HEK293 (cell line): ENCODE measurements at regions not wholly inside any gene's neighbourhood (a gene's known extent, or its start where the extent isn't known, plus 50 kb on each side); places are given as distances from the start of the nearest gene placed in this dataset.

ENCODE experiments used
- CTCF ChIA-PET: fragments of 350-600 bp; formaldehyde crosslinking; extraction: SDS; loops from one replicate; lab custom pipeline; 2021; ENCODE audit warnings: antibody characterized with exemption; lab: Yijun Ruan, JAX
- POLR2A ChIA-PET: fragments of 300-600 bp; formaldehyde crosslinking; extraction: SDS; loops from one replicate; lab custom pipeline; 2020; ENCODE audit warnings: antibody characterized with exemption, inconsistent platforms; lab: Yijun Ruan, JAX
- H3K27ac ChIP-seq: fragments of 200-500 bp; sonication (Bioruptor generic); 2 replicates; pipeline ENCODE4 v1.5.1; 2014; ENCODE audit warnings: low read depth, low read length, control low read depth, inconsistent platforms; ENCODE audit errors: extremely low read depth
- H3K36me3 ChIP-seq, 2 experiments: fragments of 200-500 bp in 1 of 2; sonication (Bioruptor generic) in 1 of 2; 1 replicate in 1 of 2; 2 replicates in 1 of 2; pipeline ENCODE4 v1.5.1; 2014 to 2017; ENCODE audit warnings: inconsistent platforms in 2 of 2, low read length in 2 of 2; ENCODE audit not compliant: control insufficient read depth in 2 of 2, insufficient read depth in 1 of 2
- H3K4me1 ChIP-seq: fragments of 200-500 bp; sonication (Bioruptor generic); 2 replicates; pipeline ENCODE4 v1.5.1; 2014; ENCODE audit warnings: mild to moderate bottlenecking, low read length, inconsistent platforms; ENCODE audit not compliant: control insufficient read depth, insufficient read depth
- H3K4me3 ChIP-seq: 2 replicates; pipeline ENCODE4 v1.5.1; 2011; ENCODE audit warnings: low read depth, mild to moderate bottlenecking, control low read depth, low read length, moderate library complexity
- H3K9me3 ChIP-seq: fragments of 200-500 bp; sonication (Bioruptor generic); 2 replicates; pipeline ENCODE4 v1.5.1; 2014; ENCODE audit warnings: low read depth, low read length, inconsistent platforms; ENCODE audit not compliant: control insufficient read depth, insufficient read depth
- MEIS1 ChIP-seq: sonication (generic); formaldehyde crosslinking; IDR thresholded peaks from 2 replicates; pipeline ENCODE4 v1.8.1; 2022; ENCODE audit warnings: missing genetic modification reagents, mild to moderate bottlenecking, borderline replicate concordance
- ZBTB20 ChIP-seq: fragments of 450-650 bp; formaldehyde crosslinking; IDR thresholded peaks from 2 replicates; pipeline ENCODE4 v1.5.1; 2016; ENCODE audit warnings: missing biosample characterization, missing genetic modification characterization
- ZNF114 ChIP-seq: fragments of 450-650 bp; formaldehyde crosslinking; IDR thresholded peaks from 2 replicates; pipeline ENCODE4 v1.5.0; 2017; ENCODE audit warnings: missing biosample characterization, missing genetic modification characterization
- ZNF138 ChIP-seq: fragments of 450-650 bp; formaldehyde crosslinking; IDR thresholded peaks from 2 replicates; pipeline ENCODE4 v1.5.1; 2016; ENCODE audit warnings: missing biosample characterization, missing genetic modification characterization, borderline replicate concordance
- ZNF394 ChIP-seq: fragments of 450-650 bp; formaldehyde crosslinking; IDR thresholded peaks from 2 replicates; pipeline ENCODE4 v1.5.1; 2016; ENCODE audit warnings: missing biosample characterization, missing genetic modification characterization, mild to moderate bottlenecking, moderate library complexity, borderline replicate concordance
- ZNF416 ChIP-seq: fragments of 450-650 bp; formaldehyde crosslinking; IDR thresholded peaks from 2 replicates; pipeline ENCODE4 v1.5.1; 2016; ENCODE audit warnings: missing biosample characterization, missing genetic modification characterization
- ZNF473 ChIP-seq: fragments of 450-650 bp; formaldehyde crosslinking; IDR thresholded peaks from 2 replicates; pipeline ENCODE4 v1.5.1; 2017; ENCODE audit warnings: missing biosample characterization, missing genetic modification characterization
- ZNF48 ChIP-seq: fragments of 450-650 bp; formaldehyde crosslinking; IDR thresholded peaks from 2 replicates; pipeline ENCODE4 v1.5.1; 2016; ENCODE audit warnings: missing biosample characterization, missing genetic modification characterization
- ZNF555 ChIP-seq: fragments of 450-650 bp; formaldehyde crosslinking; conservative IDR thresholded peaks from 2 replicates; pipeline ENCODE4 v1.5.1; 2017; ENCODE audit warnings: missing biosample characterization, mild to moderate bottlenecking, missing genetic modification characterization, inconsistent platforms
- ZNF610 ChIP-seq: fragments of 450-650 bp; formaldehyde crosslinking; IDR thresholded peaks from 2 replicates; pipeline ENCODE4 v1.5.1; 2016; ENCODE audit warnings: missing biosample characterization, missing genetic modification characterization, borderline replicate concordance
- ZNF701 ChIP-seq: fragments of 450-650 bp; formaldehyde crosslinking; IDR thresholded peaks from 2 replicates; pipeline ENCODE4 v1.5.1; 2016; ENCODE audit warnings: missing biosample characterization, missing genetic modification characterization
- ZNF792 ChIP-seq: fragments of 450-650 bp; formaldehyde crosslinking; IDR thresholded peaks from 2 replicates; pipeline ENCODE4 v1.5.1; 2016; ENCODE audit warnings: missing biosample characterization, missing genetic modification characterization
- TF ChIP-seq, protein P1 (sequence below): fragments of 450-650 bp; formaldehyde crosslinking; IDR thresholded peaks from 2 replicates; pipeline ENCODE4 v1.5.1; 2017; ENCODE audit warnings: missing biosample characterization, missing genetic modification characterization
- TF ChIP-seq, protein P2 (sequence below): fragments of 450-650 bp; formaldehyde crosslinking; IDR thresholded peaks from 2 replicates; pipeline ENCODE4 v1.5.1; 2016; ENCODE audit warnings: missing biosample characterization, missing genetic modification characterization
- TF ChIP-seq, protein P3 (sequence below): fragments of 450-650 bp; formaldehyde crosslinking; IDR thresholded peaks from 2 replicates; pipeline ENCODE4 v1.5.1; 2016; ENCODE audit warnings: missing biosample characterization, missing genetic modification characterization
- TF ChIP-seq, protein P4 (sequence below): fragments of 450-650 bp; formaldehyde crosslinking; IDR thresholded peaks from 2 replicates; pipeline ENCODE4 v1.5.0; 2017; ENCODE audit warnings: missing biosample characterization, missing genetic modification characterization, borderline replicate concordance
- TF ChIP-seq, protein P5 (sequence below): fragments of 450-650 bp; formaldehyde crosslinking; IDR thresholded peaks from 2 replicates; pipeline ENCODE4 v1.5.1; 2016; ENCODE audit warnings: missing biosample characterization, missing genetic modification characterization

DNA sequence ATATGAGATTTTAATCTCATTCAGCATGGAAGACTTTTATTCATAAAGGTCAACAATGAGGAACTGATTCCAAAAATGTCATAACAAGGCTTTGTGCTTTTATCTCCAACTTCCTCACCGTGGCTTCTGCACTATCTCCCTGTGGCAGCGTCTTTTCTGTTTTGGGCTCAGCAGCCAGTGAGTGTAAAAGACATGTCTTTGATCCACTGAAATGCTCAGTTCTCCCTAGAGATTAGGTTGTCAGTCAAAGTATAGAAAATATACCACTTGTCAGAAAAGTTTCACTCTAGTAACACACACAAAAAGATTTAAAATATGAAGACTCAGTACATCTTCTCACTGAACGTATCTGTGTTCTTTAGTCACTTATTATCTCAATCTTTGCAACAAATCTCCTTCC is 901.8 kb upstream of the ZWINT start:
- POLR2A ChIA-PET, result no interaction called here
- CTCF ChIA-PET, result no interaction called here

DNA sequence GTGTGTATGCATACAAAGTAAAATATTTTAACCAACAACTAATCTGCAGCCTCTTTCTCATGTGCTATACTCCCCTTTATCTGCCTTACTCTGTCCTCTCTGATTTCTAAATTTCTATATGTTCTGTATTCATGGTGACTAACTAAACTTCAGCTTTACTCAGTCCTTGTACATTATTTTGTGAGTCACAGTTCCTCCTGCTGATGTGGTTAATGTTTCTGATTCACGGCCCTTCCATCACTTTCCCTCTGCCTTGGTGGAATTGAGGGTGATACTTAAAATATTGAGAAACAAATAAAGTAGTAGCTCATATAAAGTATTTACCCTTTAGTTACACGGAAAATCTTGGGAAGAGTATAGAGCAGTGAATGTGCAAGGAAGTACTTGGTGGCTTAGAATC is 899.1 kb upstream of the ZWINT start:
- Histone ChIP-seq H3K36me3 (no peaks in the 10 kb centered on the region), H3K27ac (no peak overlapping the region), H3K4me1 (no peaks in the 10 kb centered on the region), H3K4me3 (no peak overlapping the region)
- TF ChIP-seq MEIS1 (CRISPR knock-in tag), result no peak
- TF ChIP-seq ZNF416 (tag by site-specific recombination), result no peak
- no peak for TF ChIP-seq ZNF473 (tag by site-specific recombination)
- TF ChIP-seq, protein P1, sequence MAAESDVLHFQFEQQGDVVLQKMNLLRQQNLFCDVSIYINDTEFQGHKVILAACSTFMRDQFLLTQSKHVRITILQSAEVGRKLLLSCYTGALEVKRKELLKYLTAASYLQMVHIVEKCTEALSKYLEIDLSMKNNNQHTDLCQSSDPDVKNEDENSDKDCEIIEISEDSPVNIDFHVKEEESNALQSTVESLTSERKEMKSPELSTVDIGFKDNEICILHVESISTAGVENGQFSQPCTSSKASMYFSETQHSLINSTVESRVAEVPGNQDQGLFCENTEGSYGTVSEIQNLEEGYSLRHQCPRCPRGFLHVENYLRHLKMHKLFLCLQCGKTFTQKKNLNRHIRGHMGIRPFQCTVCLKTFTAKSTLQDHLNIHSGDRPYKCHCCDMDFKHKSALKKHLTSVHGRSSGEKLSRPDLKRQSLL (tag by site-specific recombination), result no peak
- no peak for TF ChIP-seq ZBTB20
- TF ChIP-seq, protein P2, sequence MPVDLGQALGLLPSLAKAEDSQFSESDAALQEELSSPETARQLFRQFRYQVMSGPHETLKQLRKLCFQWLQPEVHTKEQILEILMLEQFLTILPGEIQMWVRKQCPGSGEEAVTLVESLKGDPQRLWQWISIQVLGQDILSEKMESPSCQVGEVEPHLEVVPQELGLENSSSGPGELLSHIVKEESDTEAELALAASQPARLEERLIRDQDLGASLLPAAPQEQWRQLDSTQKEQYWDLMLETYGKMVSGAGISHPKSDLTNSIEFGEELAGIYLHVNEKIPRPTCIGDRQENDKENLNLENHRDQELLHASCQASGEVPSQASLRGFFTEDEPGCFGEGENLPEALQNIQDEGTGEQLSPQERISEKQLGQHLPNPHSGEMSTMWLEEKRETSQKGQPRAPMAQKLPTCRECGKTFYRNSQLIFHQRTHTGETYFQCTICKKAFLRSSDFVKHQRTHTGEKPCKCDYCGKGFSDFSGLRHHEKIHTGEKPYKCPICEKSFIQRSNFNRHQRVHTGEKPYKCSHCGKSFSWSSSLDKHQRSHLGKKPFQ (tag by site-specific recombination), result no peak
- no peak for TF ChIP-seq ZNF48 (tag by site-specific recombination)
- TF ChIP-seq ZNF138 (tag by site-specific recombination), result no peak
- no peak for TF ChIP-seq ZNF114 (tag by site-specific recombination)
- TF ChIP-seq ZNF555 (tag by site-specific recombination), result no peak
- TF ChIP-seq, all 188 proteins: peak for 0
- POLR2A ChIA-PET, result no interaction called here
- CTCF ChIA-PET, result no interaction called here
- no peaks in the 10 kb centered on the region for H3K9me3 ChIP-seq

More for the DNA sequence above, 901.8 kb upstream of the ZWINT start:
- no peaks in the 10 kb centered on the region for H3K36me3 ChIP-seq
- no peaks in the 10 kb centered on the region for H3K4me1 ChIP-seq
- H3K27ac ChIP-seq, result no peak overlapping the region
- H3K4me3 ChIP-seq, result no peak overlapping the region
- no peaks in the 10 kb centered on the region for H3K9me3 ChIP-seq
- no peak for TF ChIP-seq ZNF701 (tag by site-specific recombination)
- TF ChIP-seq, protein P2 (tag by site-specific recombination), result no peak
- TF ChIP-seq ZNF792 (tag by site-specific recombination), result no peak
- TF ChIP-seq, protein P3, sequence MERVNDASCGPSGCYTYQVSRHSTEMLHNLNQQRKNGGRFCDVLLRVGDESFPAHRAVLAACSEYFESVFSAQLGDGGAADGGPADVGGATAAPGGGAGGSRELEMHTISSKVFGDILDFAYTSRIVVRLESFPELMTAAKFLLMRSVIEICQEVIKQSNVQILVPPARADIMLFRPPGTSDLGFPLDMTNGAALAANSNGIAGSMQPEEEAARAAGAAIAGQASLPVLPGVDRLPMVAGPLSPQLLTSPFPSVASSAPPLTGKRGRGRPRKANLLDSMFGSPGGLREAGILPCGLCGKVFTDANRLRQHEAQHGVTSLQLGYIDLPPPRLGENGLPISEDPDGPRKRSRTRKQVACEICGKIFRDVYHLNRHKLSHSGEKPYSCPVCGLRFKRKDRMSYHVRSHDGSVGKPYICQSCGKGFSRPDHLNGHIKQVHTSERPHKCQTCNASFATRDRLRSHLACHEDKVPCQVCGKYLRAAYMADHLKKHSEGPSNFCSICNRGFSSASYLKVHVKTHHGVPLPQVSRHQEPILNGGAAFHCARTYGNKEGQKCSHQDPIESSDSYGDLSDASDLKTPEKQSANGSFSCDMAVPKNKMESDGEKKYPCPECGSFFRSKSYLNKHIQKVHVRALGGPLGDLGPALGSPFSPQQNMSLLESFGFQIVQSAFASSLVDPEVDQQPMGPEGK (tag by site-specific recombination), result no peak
- no peak for TF ChIP-seq ZNF394 (tag by site-specific recombination)
- TF ChIP-seq, protein P4, sequence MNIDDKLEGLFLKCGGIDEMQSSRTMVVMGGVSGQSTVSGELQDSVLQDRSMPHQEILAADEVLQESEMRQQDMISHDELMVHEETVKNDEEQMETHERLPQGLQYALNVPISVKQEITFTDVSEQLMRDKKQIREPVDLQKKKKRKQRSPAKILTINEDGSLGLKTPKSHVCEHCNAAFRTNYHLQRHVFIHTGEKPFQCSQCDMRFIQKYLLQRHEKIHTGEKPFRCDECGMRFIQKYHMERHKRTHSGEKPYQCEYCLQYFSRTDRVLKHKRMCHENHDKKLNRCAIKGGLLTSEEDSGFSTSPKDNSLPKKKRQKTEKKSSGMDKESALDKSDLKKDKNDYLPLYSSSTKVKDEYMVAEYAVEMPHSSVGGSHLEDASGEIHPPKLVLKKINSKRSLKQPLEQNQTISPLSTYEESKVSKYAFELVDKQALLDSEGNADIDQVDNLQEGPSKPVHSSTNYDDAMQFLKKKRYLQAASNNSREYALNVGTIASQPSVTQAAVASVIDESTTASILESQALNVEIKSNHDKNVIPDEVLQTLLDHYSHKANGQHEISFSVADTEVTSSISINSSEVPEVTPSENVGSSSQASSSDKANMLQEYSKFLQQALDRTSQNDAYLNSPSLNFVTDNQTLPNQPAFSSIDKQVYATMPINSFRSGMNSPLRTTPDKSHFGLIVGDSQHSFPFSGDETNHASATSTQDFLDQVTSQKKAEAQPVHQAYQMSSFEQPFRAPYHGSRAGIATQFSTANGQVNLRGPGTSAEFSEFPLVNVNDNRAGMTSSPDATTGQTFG (tag by site-specific recombination), result no peak
- no peak for TF ChIP-seq ZNF555 (tag by site-specific recombination)
- no peak for TF ChIP-seq ZNF610 (tag by site-specific recombination)
- TF ChIP-seq, protein P5, sequence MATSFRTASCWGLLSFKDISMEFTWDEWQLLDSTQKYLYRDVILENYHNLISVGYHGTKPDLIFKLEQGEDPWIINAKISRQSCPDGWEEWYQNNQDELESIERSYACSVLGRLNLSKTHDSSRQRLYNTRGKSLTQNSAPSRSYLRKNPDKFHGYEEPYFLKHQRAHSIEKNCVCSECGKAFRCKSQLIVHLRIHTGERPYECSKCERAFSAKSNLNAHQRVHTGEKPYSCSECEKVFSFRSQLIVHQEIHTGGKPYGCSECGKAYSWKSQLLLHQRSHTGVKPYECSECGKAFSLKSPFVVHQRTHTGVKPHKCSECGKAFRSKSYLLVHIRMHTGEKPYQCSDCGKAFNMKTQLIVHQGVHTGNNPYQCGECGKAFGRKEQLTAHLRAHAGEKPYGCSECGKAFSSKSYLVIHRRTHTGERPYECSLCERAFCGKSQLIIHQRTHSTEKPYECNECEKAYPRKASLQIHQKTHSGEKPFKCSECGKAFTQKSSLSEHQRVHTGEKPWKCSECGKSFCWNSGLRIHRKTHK (tag by site-specific recombination), result no peak
